Dedifferentiated amniotic fluid mesenchymal stem cell (primary cell): ENCODE measurements at regions not wholly inside any gene's neighbourhood (a gene's known extent, or its start where the extent isn't known, plus 50 kb on each side); places are given as distances from the start of the nearest gene placed in this dataset.
"Not testable (repeated sequence)": the region's sequence is repeated elsewhere in the genome, so short reads cannot be mapped to it uniquely, and the experiment has no call there.

ENCODE experiments used
- DNase-seq: peaks from one replicate; pipeline ENCODE4 v3.0.0-alpha.2; 2016; ENCODE audit errors: extremely low spot score

- DNase-seq: no peak
Observed at GRCh38 chr3:181609030-181609767, 102.5 kb upstream of the SOX2 start.

DNA sequence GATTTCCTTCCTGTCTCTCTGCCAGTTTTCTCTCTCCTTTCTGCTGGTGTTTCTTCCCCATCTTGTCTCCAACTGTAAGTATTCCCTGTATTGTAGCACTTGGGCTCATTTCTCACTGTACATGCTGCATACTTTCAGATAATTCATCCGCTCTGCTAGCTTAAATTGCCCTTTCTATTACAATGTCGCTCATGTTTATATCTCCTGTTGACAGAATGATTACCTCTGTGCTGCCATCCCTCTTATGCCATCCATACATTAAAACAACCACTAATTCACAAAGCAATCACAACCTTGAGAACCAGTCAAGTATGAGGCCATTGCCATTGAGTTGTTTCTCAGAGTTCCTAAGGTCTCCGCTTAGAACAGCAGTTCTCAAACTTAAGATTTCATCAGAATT, 107.5 kb upstream of the SOX2 start:
- DNase-seq: no peak

GRCh38 chr3:181596126-181596525, 115.6 kb upstream of the SOX2 start:
- no peak for DNase-seq

DNA sequence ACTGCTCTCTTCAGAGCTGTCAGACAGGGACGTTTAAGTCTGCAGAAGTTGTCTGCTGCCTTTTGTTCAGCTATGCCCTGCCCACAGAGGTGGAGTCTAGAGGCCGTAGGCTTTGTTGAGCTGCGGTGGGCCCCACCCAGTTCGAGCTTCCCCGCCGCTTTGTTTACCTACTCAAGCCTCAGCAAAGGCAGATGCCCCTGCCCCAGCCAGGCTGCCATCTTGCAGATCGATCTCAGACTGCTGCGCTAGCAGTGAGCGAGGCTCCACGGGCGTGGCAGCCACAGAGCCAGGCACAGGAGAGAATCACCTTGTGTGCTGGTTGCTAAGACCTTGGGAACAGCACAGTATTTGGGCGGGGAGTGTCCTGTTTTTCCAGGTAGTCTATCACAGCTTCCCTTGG, 120.8 kb upstream of the SOX2 start:
- DNase-seq: not testable (repeated sequence)

GRCh38 chr3:181582619-181583018, 129.1 kb upstream of the SOX2 start:
- DNase-seq: no peak

- DNase-seq: no peak
Observed at GRCh38 chr3:181581656-181582055, 130.1 kb upstream of the SOX2 start.

DNA sequence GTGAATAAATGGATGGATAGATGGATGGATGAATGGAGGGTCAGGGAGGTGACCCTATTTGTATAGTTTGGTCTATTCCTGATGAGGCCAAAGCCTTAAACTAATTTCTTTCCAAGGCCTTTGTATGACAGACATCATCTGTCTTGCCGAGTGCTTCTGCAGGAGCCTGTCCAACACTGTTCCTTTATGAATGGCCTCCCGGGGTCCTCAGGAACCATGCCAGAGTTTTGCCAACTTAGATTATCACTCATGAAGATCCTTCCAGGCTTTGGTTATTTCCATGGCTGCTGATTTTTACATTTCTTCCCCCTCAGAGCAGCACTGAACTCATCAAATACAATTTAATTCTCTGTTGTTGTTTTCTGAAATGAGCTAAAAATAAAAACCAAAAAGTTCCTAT, 133.0 kb upstream of the SOX2 start:
- DNase-seq: no peak

GRCh38 chr3:181572432-181572831, 139.3 kb upstream of the SOX2 start:
- no peak for DNase-seq

DNA sequence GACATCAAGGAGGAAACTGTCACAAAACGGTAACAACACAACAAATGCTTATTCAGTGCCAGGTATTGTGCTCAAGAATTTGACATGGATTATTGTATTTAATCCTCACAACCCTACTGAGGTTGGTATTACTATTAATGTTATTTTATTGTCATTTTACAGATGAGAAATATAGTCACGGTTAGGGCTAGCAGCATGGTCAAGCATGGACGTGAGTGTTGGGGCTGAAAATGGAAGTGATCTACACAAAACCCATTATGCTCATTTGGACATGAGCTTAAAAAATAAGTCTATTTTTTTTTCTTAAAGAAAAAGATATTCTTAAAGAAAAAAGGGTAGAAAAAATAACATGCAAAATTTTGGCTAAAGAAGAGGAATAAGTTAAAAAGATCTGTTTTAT, 141.3 kb upstream of the SOX2 start:
- no peak for DNase-seq

GRCh38 chr3:181569356-181569940, 142.3 kb upstream of the SOX2 start:
- DNase-seq: no peak

DNA sequence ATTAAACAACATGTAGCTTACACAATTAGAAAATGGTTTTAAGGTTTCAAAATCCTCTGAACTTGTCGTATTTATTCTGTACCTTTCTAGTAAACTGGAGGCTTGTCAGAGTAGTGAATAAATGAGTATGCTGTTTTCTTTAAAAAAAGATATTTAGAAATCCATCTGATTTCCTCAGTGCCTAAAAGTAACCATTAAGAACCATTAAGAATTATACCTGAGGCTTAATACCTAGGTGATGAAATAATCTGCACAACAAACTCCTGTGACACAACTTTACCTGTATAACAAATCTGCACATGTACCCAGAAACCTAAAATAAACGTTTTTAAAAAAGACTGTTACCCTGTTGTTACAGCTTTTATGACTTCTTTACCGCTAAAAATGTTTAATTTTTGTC, 143.0 kb upstream of the SOX2 start:
- no peak for DNase-seq

GRCh38 chr3:181568248-181568647, 143.5 kb upstream of the SOX2 start:
- DNase-seq: no peak

GRCh38 chr3:181567311-181568075, 144.2 kb upstream of the SOX2 start:
- DNase-seq: no peak

- DNase-seq: no peak
Observed at GRCh38 chr3:181565416-181565815, 146.3 kb upstream of the SOX2 start.

DNA sequence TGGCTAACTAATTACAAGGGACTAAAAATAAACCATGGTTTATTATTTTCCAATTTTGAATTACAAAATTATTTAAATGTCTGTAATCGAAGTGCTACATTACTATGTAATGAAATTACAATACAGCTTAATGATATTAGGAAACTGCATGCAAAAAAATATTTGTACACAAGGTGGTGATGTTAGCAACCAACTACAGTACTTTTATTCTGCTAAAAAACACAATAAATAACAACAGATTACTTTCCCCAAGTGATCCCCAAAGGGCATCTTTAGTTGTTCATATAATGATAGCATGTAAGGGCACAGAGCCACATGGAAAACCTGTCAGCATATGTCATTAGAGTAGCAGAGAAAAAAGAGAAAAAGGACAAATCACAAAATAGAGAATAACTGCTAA, 147.5 kb upstream of the SOX2 start:
- no peak for DNase-seq

DNA sequence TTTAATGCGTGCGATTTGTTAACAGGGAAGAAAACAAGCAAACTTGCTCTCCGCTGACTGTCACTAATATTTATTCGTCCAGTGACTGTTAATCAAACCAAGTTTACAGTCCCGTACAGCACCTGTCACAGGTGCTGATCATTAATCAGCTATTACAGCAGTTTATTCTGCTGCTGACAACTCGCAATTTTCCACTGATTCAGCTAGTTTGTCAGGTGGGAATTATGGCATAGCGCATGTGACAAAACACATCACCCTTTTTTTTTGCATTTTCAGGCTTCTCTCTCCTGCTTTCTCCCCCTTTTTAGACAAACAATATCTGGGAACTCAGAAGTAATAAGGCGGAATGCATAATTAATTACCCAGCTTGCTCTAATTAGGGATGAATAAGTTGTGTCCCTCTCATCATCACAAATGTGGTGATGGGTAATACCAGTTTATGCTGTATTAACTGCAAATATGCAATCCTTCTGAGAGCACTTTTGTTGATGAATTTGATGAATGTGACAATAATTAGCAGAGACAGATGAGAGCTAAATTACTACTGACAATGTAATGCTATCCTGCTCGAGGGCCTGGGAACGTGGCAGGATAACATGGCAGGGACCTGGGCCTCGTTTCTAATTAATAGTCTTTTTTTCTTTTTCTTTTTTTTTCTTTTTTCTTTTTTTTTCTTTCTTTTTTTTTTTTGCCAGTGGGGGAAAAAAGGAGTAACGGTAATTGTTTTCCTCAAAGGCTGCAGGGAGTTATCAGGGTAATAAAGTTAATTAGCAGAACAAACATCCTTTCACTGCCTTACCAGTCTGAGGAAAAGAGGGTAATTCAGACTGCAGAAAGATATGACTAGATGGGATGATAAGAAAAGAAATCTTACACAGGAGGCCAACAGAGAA, 150.3 kb upstream of the SOX2 start:
- no peak for DNase-seq

DNA sequence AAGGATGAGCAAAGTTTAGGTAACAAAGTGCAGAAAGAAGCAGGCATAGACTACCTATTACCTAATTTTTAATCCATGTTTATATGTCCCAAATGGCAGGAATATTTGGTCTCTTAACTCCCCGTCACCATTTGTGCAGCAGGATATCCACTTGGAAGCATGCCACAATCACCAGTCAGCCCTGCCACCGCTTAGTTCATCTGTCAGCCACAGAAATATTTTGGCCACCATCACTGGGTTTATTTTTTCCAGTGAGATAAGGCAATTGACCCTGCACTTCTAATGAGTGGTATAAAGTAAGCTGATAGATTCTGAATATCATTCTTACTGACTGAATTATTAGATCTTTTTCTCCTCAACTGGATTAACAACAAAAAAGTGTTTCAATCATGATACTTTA, 152.9 kb upstream of the SOX2 start:
- no peak for DNase-seq

DNA sequence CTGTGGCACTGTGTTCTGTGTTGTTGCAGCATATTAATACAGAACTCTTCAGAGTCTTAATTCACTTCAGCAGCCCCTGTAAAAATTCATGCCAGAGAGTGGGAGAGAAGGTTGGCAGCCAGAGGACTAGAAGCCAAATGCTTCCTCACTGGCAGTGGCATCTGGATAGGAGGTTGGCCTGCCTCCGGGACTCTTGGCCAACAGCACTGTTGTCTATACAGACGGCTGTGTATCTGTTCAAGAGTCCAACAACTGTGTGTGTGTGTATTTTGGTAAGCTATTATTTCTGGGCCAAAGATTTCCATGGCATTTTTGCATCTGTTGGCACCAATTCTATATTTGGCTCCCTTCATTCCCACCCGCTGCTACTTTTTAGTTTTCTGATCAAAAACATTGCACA, 156.0 kb upstream of the SOX2 start:
- no peak for DNase-seq

DNA sequence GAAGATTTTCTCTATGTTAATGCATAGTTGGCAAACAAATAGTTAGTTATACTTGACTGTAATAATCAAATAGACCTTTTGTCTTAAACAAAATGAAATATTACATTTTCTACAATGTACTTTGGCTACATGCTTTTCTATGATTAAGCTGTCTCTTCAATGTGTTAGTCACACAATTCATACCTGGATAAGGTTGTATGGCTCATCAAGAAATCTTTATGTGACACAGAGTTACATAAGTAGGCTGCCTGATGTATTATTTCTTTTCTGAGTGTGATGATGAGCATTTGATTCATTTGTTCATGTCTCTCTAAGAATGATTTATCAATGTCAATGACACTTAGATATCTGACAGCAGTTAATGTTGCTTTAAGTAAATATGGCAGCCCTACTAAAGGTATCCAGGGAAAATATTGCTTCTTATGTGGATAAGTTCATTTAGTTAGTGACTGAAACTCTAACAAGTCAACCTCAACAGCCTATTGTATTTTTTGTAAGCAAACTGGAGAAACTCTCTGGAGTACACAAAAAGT, 157.4 kb upstream of the SOX2 start:
- no peak for DNase-seq

DNA sequence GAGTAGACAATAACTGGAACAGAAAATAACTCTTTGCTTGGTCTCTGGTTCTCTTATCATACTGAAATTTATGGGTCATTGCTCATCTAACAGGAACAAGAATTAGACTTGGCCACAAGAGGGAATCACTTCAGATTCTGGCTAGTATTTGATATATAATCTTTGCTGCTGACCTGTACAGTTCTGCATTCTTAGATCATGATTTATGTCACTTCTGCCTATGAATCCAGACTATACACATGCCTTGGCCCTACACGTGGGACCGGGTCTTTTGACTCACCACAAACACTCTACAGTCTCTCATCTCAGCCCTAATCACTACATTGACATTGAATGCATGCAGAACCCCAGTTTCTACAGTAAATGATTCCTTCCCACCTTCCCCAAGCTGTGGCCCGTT, 162.5 kb upstream of the SOX2 start:
- no peak for DNase-seq

DNA sequence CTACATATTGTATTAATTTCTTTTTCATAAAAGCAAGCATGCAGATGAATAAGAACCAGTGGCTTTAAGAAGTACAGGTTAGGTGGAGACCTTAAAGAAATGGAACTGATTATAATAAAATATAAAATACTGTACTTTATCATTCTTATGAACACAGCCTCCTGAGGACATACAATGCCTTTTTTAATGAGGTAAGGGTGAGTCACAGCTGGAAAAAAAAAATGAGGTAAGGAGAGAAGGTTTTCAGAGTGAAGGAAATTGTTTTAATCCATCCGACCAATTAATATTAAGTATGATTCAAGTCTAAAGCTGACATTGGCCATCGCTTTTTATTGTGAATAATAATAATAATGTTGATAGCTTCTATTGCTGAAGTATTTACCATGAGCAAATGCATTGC, 170.3 kb upstream of the SOX2 start:
- DNase-seq: no peak

DNA sequence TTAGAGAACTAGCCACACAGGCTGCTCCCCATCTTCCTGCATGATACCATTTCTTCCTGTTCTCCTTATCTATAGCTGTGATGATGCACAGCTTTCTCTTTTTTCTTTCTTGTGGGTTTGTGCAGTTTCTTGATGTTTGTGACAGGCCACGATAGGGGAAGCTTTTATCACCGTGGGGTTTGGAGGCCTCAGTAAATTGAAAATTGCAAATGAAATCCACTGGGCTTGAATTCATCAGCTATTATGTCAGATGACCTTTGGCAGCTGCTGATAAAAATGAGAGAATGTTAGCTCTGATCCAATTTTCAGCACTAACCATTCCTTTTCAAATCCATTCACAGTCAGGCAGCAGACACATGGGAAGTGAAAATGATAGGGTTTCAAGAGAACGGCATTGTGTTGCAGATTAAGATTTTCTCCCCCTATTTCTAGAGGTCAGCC, 176.9 kb upstream of the SOX2 start:
- no peak for DNase-seq
